HepG2 (cell line): ENCODE measurements at regions not wholly inside any gene's neighbourhood (a gene's known extent, or its start where the extent isn't known, plus 50 kb on each side); places are given as distances from the start of the nearest gene placed in this dataset.

Experiments
- DNMT1 ChIP-seq: sonication (generic); formaldehyde crosslinking; IDR thresholded peaks from 2 replicates; pipeline ENCODE4 v1.5.1; 2020; ENCODE audit warnings: mild to moderate bottlenecking, missing genetic modification reagents
- ELF3 ChIP-seq: IDR thresholded peaks from 2 replicates; pipeline ENCODE4 v1.6.1; 2016; ENCODE audit warnings: missing genetic modification reagents, missing compliant biosample characterization
- MAFF ChIP-seq: IDR thresholded peaks from 2 replicates; pipeline ENCODE4 v1.6.1; 2011; ENCODE audit warnings: low read depth, low read length, improper control_type of control experiment
- MTF1 ChIP-seq: sonication (generic); formaldehyde crosslinking; IDR thresholded peaks from 2 replicates; pipeline ENCODE4 v1.5.0; 2020; ENCODE audit warnings: missing genetic modification reagents
- MXI1 ChIP-seq: IDR thresholded peaks from 3 replicates; pipeline ENCODE4 v1.6.1; 2012; ENCODE audit warnings: low read depth, low read length, inconsistent platforms, borderline replicate concordance
- NFE2L2 ChIP-seq: fragments of 150-350 bp; IDR thresholded peaks from 2 replicates; pipeline ENCODE4 v1.6.1; 2014; ENCODE audit warnings: low read length
- POLR2AphosphoS5 ChIP-seq: IDR thresholded peaks from 2 replicates; pipeline ENCODE4 v1.6.1; 2012; ENCODE audit warnings: low read depth, low read length
- RAD21 ChIP-seq: fragments of 450-650 bp; formaldehyde crosslinking; IDR thresholded peaks from 2 replicates; pipeline ENCODE4 v1.5.0; 2020; ENCODE audit warnings: mild to moderate bottlenecking
- ZNF207 ChIP-seq: fragments of 450-650 bp; IDR thresholded peaks from 2 replicates; pipeline ENCODE4 v1.6.1; 2016; ENCODE audit warnings: antibody characterized with exemption, borderline replicate concordance
- TF ChIP-seq, protein P1 (sequence below): sonication (generic); formaldehyde crosslinking; IDR thresholded peaks from 2 replicates; pipeline ENCODE4 v1.8.1; 2022; ENCODE audit warnings: mild to moderate bottlenecking, missing genetic modification reagents
- TF ChIP-seq, protein P2 (sequence below): sonication (generic); formaldehyde crosslinking; IDR thresholded peaks from 2 replicates; pipeline ENCODE4 v1.8.1; 2023; ENCODE audit warnings: missing genetic modification reagents, inconsistent platforms, borderline replicate concordance

DNA sequence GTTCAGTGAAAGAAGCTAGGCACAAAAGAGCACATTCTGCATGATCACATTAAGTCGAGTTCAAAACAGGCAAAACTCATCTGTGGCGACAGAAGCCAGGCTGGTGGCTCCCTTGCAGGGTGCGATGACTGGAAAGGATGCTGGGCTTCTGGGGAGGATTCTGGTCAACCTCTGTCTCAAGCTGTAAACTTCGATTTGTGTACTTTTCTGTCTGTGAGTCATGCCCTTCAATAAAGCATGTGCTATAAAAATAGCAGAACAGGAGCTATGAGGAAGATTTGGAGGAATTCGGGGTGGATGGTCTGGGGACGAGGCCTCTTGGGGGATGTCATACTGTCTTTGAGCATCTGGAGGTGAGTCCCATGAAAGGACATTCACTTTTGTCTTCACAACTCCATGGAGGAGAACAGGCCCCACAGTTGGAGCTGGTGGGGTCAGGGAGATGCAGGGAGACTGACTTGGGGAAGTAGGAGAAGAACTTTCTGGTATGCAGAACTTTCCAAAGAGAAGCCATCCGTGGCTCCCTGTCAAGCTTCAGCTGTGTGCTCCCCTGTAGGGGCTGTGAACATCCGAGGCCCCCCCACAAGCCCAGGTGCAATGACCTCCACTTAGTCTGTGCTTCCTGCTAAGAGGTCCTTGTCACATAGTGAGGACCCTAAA is 77.8 kb upstream of the LINC01488 start:
- TF ChIP-seq MTF1 (CRISPR knock-in tag), result no peak
- no peak for TF ChIP-seq RAD21
- TF ChIP-seq MXI1, result no peak
- TF ChIP-seq NFE2L2, result no peak
- TF ChIP-seq, protein P1, sequence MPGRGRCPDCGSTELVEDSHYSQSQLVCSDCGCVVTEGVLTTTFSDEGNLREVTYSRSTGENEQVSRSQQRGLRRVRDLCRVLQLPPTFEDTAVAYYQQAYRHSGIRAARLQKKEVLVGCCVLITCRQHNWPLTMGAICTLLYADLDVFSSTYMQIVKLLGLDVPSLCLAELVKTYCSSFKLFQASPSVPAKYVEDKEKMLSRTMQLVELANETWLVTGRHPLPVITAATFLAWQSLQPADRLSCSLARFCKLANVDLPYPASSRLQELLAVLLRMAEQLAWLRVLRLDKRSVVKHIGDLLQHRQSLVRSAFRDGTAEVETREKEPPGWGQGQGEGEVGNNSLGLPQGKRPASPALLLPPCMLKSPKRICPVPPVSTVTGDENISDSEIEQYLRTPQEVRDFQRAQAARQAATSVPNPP, result no peak
- TF ChIP-seq POLR2AphosphoS5, result no peak
- TF ChIP-seq MAFF, result no peak
- TF ChIP-seq, protein P2, sequence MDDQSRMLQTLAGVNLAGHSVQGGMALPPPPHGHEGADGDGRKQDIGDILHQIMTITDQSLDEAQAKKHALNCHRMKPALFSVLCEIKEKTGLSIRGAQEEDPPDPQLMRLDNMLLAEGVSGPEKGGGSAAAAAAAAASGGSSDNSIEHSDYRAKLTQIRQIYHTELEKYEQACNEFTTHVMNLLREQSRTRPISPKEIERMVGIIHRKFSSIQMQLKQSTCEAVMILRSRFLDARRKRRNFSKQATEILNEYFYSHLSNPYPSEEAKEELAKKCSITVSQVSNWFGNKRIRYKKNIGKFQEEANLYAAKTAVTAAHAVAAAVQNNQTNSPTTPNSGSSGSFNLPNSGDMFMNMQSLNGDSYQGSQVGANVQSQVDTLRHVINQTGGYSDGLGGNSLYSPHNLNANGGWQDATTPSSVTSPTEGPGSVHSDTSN (CRISPR knock-in tag), result no peak
- TF ChIP-seq ZNF207, result no peak
- no peak for TF ChIP-seq ELF3 (CRISPR knock-in tag)
- no peak for TF ChIP-seq DNMT1 (CRISPR knock-in tag)
